ENCODE measurements at regions not wholly inside any gene's neighbourhood (a gene's known extent, or its start where the extent isn't known, plus 50 kb on each side); places are given as distances from the start of the nearest gene placed in this dataset.
"Not testable (repeated sequence)": the region's sequence is repeated elsewhere in the genome, so short reads cannot be mapped to it uniquely, and the experiment has no call there.

DNA sequence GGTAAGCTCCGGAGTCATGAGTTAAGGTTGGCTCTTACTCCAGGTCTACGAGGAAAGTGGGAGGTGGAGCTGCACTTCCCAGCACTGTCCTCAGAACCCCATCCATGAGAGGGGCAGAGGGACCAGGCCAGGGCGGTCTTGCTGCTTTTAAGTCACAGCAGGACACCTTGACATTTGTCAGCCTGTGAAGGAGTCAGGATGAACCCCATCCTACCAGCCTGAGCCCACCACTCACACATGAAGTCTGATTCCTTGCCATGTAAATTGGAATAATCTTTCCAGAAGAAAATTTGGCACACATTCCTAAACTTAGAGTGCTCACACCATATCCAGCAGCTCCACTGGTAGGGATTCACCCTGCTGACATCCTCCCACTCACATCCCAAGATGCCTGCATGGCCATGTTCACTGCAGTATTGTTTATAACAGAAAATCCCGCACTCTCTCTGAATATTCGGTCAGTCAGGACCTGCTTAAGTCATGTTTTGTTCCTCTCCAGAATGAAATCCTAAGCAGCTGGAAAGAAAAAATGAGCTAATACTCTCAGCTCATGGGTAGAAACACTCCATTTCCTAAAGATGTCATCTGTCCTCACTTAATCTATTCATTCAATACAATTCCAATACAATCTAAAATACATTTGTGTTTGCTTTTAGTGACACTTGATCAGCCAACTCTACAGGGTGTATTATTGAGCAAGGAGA lies 79.3 kb upstream of the COL5A1 start:
- no peak for DNase-seq

DNA sequence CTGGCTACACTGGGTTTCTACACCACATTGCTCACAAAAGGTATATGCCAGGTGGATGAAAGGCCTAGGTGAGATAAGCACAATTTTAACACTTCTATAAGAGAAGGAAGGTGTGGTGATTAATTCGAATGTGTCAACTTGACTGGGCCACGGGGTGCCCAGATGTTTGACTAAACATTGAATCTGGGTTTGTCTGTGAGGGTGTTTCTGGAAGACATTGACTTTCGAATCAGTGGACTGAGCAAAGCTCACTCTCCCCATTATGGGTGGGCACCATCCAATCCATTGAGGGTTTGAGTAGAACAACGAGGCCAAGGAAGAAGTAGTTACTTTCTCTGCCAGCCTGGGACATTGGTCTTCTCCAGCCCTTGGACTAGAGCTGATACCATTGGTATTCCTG lies 78.2 kb upstream of the COL5A1 start:
- no peak for DNase-seq

DNA sequence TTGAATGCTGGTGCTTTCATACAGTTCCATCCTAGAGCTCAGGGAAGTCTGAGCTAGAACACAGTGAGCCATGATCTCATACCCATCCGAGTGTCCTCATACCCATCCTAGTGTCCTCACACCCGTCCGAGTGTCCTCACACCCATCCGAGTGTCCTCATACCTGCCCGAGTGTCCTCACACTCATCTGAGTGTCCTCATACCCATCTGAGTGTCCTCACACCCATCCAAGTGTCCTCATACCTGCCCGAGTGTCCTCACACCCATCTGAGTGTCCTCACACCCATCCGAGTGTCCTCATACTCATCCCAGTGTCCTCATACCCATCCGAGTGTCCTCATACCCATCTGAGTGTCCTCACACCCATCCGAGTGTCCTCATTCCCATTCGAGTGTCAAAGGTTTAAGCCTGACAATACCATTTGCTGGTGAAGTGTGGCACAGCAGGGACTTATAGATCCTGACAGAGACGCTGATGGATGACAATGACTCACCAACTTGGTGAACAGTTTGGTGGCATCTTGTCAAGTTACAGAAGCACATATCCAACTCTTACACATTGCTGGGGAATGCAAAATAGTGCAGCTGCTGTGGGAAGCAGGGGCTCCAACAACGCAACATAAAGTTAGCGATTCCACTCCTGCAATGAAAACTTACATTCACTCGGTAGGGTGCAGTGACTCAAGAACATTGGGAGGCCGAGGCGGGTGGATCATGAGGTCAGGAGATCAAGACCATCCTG lies 77.0 kb upstream of the COL5A1 start:
- DNase-seq, result no peak

DNA sequence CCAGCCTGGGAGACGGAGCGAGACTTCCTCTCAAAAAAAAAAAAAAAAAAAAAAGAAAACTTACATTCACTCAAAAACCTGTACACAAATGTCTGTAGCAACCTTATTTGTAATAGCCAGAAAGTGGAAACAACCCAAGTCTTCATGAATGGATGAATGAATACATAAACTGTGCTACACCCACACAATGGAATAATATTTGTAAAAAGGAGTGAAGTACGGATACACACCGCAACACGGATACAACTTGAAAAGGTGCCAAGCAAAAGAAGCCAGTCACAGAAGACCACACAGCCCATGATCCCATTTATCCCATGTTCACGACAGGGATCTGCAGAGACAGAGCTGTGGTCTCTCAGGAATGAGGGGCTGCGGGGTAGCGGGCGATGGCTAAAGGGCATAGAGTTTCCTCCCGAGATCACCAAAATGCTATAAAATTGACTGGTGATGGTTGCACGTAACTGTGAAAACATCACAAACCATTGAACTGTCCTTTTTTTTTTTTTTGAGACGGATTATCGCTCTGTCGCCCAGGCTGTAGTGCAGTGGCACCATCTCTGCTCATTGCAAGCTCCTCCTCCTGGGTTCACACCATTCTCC lies 76.2 kb upstream of the COL5A1 start:
- no peak for DNase-seq

DNA sequence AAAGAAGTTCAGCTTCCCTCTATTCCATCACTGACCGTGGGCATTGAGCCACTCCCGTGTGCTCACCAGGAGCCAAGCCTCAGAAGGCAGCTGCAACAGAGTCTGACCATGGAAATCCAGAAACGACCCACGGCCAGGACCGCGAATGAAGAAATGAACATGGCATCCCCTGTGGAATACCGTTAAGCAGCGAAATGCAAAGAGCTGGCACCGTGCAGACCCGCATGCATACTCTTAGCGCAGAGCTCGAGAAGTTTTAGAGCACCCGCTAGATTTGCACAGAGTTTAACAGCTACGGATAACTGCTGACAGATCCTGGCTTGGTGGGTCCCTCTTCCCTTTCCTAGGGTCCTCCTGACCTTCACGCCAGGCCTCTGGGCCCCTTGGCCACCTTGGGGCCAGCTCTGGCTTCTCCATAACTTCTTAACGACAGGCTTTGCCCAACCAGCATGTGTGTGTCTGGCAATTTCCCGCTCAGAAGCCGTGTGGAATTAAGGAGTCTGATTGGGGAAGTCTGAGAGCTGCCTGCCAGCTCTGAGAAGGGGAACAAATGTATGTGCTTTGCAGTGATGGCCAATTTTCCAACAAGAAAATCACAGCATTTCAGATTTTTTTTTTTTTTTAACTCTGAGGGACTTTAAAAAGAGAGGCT lies 75.3 kb upstream of the COL5A1 start:
- DNase-seq, result no peak

DNA sequence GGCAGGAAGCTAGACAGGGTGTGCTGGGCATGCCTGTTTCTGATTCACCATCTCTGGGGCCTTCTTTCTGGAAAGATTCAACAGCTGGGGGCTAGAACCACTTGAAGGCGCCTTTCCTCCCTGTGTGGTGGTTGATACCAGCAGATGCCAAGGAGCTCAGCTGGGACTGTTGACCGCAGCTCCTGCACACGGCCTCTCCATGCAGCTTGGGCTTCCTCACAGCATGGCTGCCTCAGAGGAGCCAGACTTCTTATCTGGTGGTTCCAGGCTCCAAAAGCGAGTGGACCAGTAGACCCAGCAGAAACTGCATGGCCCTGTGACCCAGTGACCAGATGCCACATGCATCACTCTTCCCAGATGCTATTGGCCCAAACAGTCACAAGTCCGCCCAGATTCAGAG lies 74.7 kb upstream of the COL5A1 start:
- no peak for DNase-seq

DNA sequence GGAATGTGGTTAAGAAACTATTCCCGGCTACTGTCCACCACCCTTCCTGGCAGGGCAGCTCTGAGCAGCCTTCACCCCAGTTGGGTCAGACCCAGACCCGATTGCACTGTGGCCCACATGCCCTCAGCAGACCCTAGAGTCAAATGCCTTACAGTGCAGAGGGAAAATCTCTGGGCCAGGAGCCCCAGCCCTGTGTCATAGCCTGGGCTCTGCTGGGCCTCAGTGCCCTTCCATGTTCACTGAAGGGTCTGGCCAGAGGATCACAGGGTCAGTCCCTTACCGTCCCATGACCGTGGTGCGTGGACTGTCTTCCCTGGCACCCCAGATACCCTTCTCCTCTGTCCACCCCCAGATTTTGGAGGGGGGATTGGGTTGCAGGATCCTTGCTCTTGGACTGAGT lies 73.5 kb upstream of the COL5A1 start:
- DNase-seq, result no peak

DNA sequence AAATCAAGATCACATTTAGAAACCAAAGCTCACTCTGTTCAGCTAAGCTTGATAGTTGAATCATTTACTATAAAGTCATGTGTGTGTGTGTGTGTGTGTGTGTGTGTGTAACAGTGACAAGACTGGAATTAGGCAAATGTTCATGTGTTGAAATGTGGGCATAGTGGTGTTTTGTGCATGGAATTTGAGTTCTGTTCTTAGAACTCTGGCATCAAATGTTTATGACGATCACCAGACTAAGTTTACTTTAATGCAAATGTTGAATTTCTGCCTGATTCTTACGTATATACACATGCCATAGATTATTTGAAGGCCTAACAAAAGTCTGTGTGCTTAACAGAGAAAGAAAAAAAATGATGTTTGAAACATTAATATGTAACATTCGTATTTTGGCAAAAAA lies 72.8 kb upstream of the COL5A1 start:
- DNase-seq, result no peak

DNA sequence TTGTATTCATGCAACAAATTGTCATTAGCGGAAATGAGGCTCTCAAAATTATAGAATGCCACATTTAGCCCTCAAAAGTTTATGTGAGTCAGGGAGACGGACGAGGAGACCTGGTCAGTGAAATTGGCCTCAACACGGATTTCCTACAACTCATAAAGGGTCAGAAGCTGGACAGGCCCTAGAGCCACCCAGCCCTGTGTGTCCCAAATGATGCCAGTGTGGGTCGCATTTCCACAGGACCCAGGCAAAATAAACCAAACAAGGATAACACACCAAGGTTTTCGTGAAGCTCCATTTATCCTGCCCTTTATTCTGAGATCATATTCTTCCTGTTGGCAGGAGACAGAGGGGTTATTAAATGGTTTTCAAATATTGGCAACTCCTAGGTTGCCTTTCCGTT lies 72.0 kb upstream of the COL5A1 start:
- no peak for DNase-seq

- no peak for DNase-seq
Observed at GRCh38 chr9:134570151-134570621, 71.4 kb upstream of the COL5A1 start.

- DNase-seq, result no peak
Observed at GRCh38 chr9:134570711-134571325, 70.8 kb upstream of the COL5A1 start.

- DNase-seq, result no peak
Observed at GRCh38 chr9:134571326-134571931, 70.2 kb upstream of the COL5A1 start.

DNA sequence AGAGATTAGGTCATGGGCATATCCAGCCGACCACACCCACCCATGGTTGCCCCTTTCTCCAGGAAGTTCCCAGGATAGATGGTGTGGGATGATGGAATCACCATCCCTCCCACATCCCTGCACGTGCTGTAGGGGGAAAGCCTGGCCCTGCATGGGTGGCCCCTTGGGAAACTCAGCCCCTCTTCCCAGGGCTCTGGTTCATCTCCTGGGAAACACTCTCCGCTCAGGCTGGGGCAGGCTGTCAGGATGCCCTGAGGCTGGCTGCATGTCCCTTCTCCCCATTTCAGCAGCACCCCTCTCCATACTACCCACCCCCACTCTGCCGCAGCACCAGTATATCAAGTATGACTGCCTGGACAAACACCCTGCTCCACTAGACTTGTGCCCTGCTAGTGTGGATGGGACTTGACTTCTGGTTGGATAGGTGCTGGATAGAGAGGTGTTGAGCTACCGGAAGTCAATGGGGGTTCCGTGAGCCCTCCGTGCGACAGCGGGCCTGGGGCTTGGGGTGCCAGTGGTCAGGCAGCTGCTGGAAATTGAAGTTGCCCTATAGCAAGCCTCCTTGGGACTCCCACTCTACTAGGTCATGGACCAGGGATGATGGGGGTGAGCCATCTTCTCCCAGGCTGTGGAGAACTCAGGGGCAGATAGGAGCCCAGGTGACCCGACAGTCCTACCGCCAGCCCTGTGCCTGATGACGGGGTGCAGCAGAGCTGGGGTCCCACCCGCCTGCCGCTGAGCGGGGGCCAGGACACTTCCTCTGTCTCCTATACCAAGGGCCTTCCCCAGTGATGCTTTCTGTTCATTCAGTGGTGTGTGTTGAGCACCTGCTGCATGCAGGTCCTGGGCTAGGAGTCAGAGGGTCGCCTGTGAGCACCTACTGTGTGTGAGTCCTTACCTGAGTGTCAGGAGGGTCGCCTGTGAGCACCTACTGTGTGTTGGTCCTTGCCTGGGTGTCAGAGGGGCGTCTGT lies 69.4 kb upstream of the COL5A1 start:
- DNase-seq, result no peak

DNA sequence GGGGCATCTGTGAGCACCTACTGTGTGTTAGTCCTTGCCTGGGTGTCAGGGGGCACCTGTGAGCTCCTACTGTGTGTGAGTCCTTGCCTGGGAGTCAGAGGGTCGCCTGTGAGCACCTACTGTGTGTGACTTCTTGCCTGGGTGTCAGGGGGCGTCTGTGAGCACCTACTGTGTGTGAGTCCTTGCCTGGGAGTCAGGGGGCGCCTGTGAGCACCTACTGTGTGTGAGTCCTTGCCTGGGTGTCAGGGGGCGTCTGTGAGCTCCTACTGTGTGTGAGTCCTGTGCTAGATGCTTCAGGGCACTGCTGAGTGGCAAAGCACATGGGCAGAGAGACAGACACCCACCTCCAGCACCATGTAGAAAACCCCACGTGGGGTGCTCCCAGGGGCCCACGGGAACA lies 66.9 kb upstream of the COL5A1 start:
- DNase-seq, result not testable (repeated sequence)

- no peak for DNase-seq
Observed at GRCh38 chr9:134575103-134575900, 66.3 kb upstream of the COL5A1 start.

DNA sequence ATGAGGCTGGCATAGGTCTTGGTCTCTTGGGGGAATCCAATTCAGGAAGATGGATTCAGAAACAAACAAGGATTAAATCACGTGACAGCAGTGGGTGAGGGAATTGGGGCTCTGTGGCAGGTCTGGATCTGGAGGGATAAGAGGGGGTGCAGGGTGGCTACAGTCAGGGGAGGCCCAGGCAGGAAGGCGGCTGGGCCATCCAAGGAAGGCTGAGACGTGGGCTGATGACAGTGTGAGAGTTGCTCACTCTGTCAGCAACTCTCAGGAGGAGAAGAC lies 65.8 kb upstream of the COL5A1 start:
- no peak for DNase-seq

- DNase-seq, result no peak
Observed at GRCh38 chr9:134585021-134585561, 56.5 kb upstream of the COL5A1 start.

DNA sequence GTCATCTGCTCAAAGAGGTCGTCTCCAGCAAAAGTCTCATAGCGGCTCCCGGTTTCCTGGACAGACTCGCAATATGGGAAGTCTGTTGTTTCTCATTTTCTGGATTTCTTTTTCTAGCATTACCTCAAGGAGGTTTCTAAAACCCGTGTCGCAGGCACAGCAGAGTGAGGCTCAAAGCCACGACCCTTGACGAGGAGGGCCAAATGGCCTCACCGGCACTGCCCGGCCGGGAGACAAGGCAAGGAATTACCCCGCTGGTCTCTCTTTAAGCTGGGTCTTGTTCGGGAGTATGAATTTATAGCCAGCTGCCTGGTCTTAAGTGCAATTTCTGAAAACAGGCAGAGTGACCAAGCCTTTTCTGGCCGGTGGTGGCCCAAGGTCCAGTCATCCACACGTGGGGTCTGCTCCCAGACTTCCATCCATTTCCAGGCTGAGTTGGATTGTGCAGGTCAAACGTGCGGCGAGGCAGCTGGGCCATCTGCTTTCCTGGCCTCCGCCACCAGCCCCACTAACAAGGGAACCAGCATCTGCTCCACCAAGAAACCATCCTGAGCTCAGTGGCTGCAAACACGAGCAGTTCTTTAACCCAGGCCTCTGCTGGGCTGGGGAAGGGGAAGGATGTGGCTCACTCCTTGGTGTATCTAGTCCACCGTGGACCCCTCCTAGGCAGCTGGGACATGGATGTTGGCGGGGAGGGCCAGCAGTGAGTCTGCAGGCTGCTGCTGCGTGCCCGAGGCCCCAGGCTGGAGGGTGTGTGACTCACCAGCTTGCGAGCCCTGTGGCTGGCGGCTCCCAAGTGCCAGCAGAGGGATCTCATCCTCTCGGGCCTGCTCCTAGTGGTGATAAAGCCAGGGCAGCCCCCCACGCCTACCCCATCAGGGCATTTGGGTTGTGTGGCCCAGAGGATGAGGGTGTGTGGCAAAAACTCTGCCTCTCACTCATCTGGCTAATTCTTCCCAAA lies 55.6 kb upstream of the COL5A1 start:
- no peak for DNase-seq

- DNase-seq, result no peak
Observed at GRCh38 chr9:134589748-134590147, 51.9 kb upstream of the COL5A1 start.

Data from inflammatory macrophage treated with lipopolysaccharide for 4 hours (primary cell).